ENCODE measurements at regions not wholly inside any gene's neighbourhood (a gene's known extent, or its start where the extent isn't known, plus 50 kb on each side); places are given as distances from the start of the nearest gene placed in this dataset.

DNA sequence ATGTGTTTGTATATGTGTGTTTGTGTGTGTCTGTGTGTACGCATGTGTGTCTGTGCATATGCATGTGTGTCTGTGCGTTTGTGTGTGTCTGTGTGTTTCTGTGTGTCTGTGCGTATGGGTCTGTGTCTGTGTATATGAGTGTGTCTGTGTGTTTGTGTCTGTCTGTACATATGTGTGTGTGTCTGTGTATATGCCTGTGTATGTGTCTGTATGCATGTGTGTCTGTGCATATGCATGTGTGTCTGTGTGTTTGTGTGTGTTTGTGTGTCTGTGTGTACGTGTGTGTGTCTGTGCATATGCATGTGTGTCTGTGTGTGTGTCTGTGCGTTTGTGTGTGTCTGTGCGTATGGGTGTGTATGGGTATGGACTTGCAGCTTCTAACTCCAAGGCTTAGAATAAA, 174.0 kb upstream of the NOX3 start:
- TF ChIP-seq POLR2A (IDR thresholded peaks at IDR 0.05) (no peak), EP300 (IDR thresholded peaks at IDR 0.05) (no peak)

Data from sigmoid colon (tissue), 4 donors.